ENCODE measurements at regions not wholly inside any gene's neighbourhood (a gene's known extent, or its start where the extent isn't known, plus 50 kb on each side); places are given as distances from the start of the nearest gene placed in this dataset.

- Histone ChIP-seq H3K36me3 (no peaks in the 10 kb centered on the region), H3K4me3 (no peak overlapping the region), H3K27me3 (no peaks in the 10 kb centered on the region), H3K4me1 (no peaks in the 10 kb centered on the region), H3K27ac (no peak overlapping the region), H3K9me3 (no peaks in the 10 kb centered on the region)
- no peak for ATAC-seq (ENCODE audit: low FRiP score in 2 of 2)
- WGBS, 2 donors = 88% methylated on average over 7 of the region's 7 CpGs
- no peak for DNase-seq
- TF ChIP-seq EP300 (IDR thresholded peaks at IDR 0.05) = no peak
Measured at GRCh38 chr4:108327642-108328382, 159.1 kb upstream of the LEF1 start.

DNA sequence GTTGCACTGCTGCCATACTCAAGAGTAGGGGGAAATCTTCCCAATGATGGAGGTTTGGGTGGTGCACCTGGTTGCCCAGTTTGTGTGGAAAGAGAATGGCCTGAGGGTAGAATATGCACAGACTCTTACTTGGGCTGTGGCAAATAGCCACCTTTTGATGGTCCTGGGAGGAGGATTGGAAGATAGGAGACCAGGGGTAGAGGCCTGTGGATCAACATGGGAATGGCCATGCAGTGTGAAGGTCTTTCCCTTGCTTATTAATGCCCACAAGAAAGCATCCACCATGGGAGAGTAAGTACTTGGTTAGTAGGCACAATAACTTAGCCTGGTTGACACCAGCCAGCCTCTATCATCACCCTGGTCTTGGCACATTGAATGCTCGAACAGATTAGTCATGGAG lies 156.8 kb upstream of the LEF1 start:
- ATAC-seq (ENCODE audit: low FRiP score in 2 of 2) (no peak), DNase-seq (no peak)
- no peak overlapping the region for H3K27ac ChIP-seq
- 89 to 90% methylated on average over 1 of the region's 1 CpG for WGBS, 2 donors
- no peaks in the 10 kb centered on the region for H3K36me3 ChIP-seq
- no peak overlapping the region for H3K4me3 ChIP-seq
- no peaks in the 10 kb centered on the region for H3K27me3 ChIP-seq
- H3K9me3 ChIP-seq = no peaks in the 10 kb centered on the region
- no peak for TF ChIP-seq EP300 (IDR thresholded peaks at IDR 0.05)
- TF ChIP-seq POLR2AphosphoS5 (IDR thresholded peaks at IDR 0.05) = no peak
- TF ChIP-seq POLR2A (IDR thresholded peaks at IDR 0.05) = no peak
- TF ChIP-seq CTCF (IDR thresholded peaks at IDR 0.05) = no peak
- no peaks in the 10 kb centered on the region for H3K4me1 ChIP-seq

DNA sequence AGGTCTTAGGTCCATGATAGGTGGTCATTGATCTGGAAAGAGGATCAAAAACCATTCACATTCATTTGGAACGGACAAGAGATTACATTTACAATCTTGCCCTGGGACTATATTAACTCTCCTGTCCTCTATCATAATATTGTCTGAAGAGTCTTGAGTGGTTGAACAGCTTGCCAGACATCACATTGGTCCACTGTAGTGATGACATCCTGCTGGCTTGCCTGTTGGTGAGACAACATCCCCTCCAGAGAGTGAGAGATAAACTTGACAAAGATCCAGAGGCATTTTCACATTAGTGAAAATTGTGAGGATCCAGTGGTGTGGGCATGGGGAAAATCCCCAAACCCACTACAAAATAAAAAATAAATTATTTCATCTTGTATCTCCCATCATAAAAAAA lies 155.7 kb upstream of the LEF1 start:
- Histone ChIP-seq H3K36me3 (no peaks in the 10 kb centered on the region), H3K4me3 (no peak overlapping the region), H3K9me3 (no peaks in the 10 kb centered on the region), H3K27me3 (no peaks in the 10 kb centered on the region), H3K4me1 (no peaks in the 10 kb centered on the region), H3K27ac (no peak overlapping the region)
- ATAC-seq (ENCODE audit: low FRiP score in 2 of 2) (no peak), DNase-seq (no peak)
- TF ChIP-seq CTCF (IDR thresholded peaks at IDR 0.05) = no peak
- TF ChIP-seq EP300 (IDR thresholded peaks at IDR 0.05) = no peak
- no peak for TF ChIP-seq POLR2A (IDR thresholded peaks at IDR 0.05)
- TF ChIP-seq POLR2AphosphoS5 (IDR thresholded peaks at IDR 0.05) = no peak
- WGBS, 2 donors = 100% methylated on average over 1 of the region's 1 CpG

DNA sequence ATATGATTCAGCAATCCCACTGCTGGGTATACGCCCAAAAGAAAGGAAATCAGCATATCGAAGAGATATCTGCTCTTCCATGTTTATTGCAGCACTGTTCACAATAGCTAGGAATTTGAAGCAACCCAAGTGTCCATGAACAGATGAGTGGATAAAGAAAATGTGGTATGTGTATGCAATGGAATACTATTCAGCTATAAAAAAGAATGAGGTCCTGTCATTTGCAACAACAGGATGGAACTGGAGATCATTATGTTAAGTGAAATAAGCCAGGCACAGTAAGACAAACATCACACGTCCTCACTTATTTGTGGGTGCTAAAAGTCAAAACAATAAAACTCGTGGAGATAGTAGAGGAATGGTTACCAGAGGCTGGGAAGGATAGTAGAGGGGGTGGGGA lies 153.8 kb upstream of the LEF1 start:
- H3K4me3 ChIP-seq = no peak overlapping the region
- no peaks in the 10 kb centered on the region for H3K36me3 ChIP-seq
- no peaks in the 10 kb centered on the region for H3K9me3 ChIP-seq
- DNase-seq (no peak), ATAC-seq (ENCODE audit: low FRiP score in 2 of 2) (no peak)
- no peak overlapping the region for H3K27ac ChIP-seq
- H3K27me3 ChIP-seq = no peaks in the 10 kb centered on the region
- WGBS, 2 donors = 88 to 89% methylated on average over 4 of the region's 4 CpGs
- no peaks in the 10 kb centered on the region for H3K4me1 ChIP-seq
- TF ChIP-seq POLR2AphosphoS5 (IDR thresholded peaks at IDR 0.05) (no peak), CTCF (IDR thresholded peaks at IDR 0.05) (no peak), POLR2A (IDR thresholded peaks at IDR 0.05) (no peak), EP300 (IDR thresholded peaks at IDR 0.05) (no peak)

DNA sequence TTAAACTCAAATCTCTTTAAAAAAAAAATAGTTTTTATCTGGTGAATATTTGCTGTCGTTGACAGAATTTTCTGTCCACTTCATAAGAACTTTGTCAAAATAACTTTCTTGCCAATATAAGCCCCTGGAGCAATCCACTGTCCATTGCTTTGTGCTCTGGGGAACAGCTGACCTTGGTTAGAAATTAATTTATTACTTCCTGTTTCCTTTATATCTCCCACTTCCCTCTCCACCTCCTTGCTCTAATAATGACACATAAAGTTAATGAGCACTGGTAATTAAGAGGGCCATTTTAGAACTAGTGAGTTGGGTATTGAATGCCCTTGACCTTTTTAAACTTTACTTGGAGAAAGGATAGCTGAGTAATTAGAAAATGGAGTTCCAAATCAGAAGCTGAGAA lies 151.3 kb upstream of the LEF1 start:
- TF ChIP-seq CTCF (IDR thresholded peaks at IDR 0.05) (no peak), POLR2A (IDR thresholded peaks at IDR 0.05) (no peak), POLR2AphosphoS5 (IDR thresholded peaks at IDR 0.05) (no peak), EP300 (IDR thresholded peaks at IDR 0.05) (no peak)
- no peaks in the 10 kb centered on the region for H3K36me3 ChIP-seq
- DNase-seq (no peak), ATAC-seq (ENCODE audit: low FRiP score in 2 of 2) (no peak)
- H3K4me3 ChIP-seq = no peak overlapping the region
- no peaks in the 10 kb centered on the region for H3K9me3 ChIP-seq
- no peak overlapping the region for H3K27ac ChIP-seq
- WGBS, 2 donors = 19 to 27% methylated on average over 1 of the region's 1 CpG
- no peaks in the 10 kb centered on the region for H3K4me1 ChIP-seq
- no peaks in the 10 kb centered on the region for H3K27me3 ChIP-seq
